ENCODE measurements at regions not wholly inside any gene's neighbourhood (a gene's known extent, or its start where the extent isn't known, plus 50 kb on each side); places are given as distances from the start of the nearest gene placed in this dataset.

DNA sequence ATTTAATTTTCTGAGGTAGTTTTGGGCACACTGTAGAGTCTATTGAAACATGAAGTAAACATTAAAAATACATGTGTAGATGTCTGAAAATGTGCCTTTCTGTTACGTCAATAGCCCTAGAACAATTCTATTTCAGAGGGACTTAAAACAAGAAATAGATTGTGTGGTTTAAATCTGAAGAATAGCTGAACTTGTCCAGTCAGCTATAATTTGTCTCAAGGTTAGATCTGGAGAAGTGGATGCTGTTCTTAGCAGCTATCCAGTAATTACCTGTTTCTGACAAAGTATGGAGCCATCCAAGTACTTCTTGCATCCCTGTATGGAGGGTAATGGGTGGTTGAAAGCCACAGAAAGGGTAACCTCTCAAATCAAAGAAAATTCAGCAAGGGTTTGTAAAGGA, 92.8 kb downstream of the SEPTIN7 start:
- no peak overlapping the region for H2BK5ac ChIP-seq (ENCODE audit: low read length)
- no peak overlapping the region for H3K14ac ChIP-seq (ENCODE audit: low read length)
- no peak overlapping the region for H3K18ac ChIP-seq (ENCODE audit: low read length)
- H4K91ac ChIP-seq (ENCODE audit: low read depth, low read length, poor library complexity) = no peak overlapping the region
- no peak overlapping the region for H3K4me3 ChIP-seq (ENCODE audit: low read length in 2 of 2)
- H3K36me3 ChIP-seq (replicated peaks in 1 of 2; ENCODE audit: control insufficient read depth in 2 of 2, insufficient read depth in 2 of 2, low read length in 2 of 2) = peaks cover 3 to 83% of the 10 kb centered on the region in 2 donors
- no peak overlapping the region for H3K9ac ChIP-seq (ENCODE audit: low read depth, low read length, poor library complexity)
- no peak overlapping the region for H2AK5ac ChIP-seq (ENCODE audit: low read depth, low read length)
- no peak overlapping the region for H4K8ac ChIP-seq (ENCODE audit: low read depth, low read length)
- no CpG with 5 or more reads among the region's 1 CpG for whole genome bisulfite sequencing, 2 donors (ENCODE audit: extremely low coverage in 2 of 2, insufficient read length in 2 of 2, insufficient replicate concordance in 1 of 2)
- peaks cover 0 to 5% of the 10 kb centered on the region in 2 donors for H3K9me3 ChIP-seq (replicated peaks in 1 of 2; ENCODE audit: control insufficient read depth in 2 of 2, insufficient read depth in 1 of 2, low read depth in 1 of 2, low read length in 2 of 2)
- H3K79me1 ChIP-seq (ENCODE audit: low read depth, low read length) = no peaks in the 10 kb centered on the region
- no peak overlapping the region for H2BK12ac ChIP-seq (ENCODE audit: low read length)
- no peaks in the 10 kb centered on the region for H3K4me1 ChIP-seq (ENCODE audit: control insufficient read depth in 2 of 2, insufficient read depth in 1 of 2, low read depth in 1 of 2, low read length in 2 of 2)
- H3K23ac ChIP-seq (ENCODE audit: low read depth, low read length, poor library complexity) = no peak overlapping the region
- H2AFZ ChIP-seq (ENCODE audit: low read length) = no peak overlapping the region
- no peak overlapping the region for H2BK120ac ChIP-seq (ENCODE audit: low read depth, low read length)
- H2BK15ac ChIP-seq (ENCODE audit: low read length) = no peak overlapping the region
- H3K4me2 ChIP-seq (ENCODE audit: insufficient read depth, low read length, poor library complexity, severe bottlenecking) = no peak overlapping the region
- H3K27ac ChIP-seq (replicated peaks; ENCODE audit: low read length) = no peak overlapping the region
- H3K4ac ChIP-seq (ENCODE audit: low read length) = no peak overlapping the region
- no peak for DNase-seq (ENCODE audit: low spot score)
- no peaks in the 10 kb centered on the region for H3K27me3 ChIP-seq (ENCODE audit: control insufficient read depth in 3 of 3, insufficient read depth in 3 of 3, low read depth in 1 of 3, low read length in 3 of 3)

DNA sequence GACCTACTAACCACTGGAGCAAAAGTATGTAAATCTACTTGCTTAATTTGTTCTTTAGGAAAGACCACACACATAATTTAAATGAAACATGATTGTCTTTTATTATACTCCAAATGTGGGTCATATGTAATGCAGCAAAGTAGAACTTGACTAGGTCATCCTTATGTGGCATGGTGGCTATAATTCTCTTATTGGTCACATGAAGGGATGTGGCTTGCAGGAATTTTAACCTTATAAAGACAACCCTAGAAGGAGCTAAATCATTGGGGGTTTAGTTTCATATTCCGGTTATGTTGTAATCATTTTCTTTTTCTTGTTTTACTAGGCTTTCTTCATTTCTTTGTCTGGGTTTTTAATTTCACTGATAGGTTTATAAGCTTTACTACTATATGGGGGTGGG, 93.9 kb downstream of the SEPTIN7 start:
- Histone ChIP-seq H3K4me1 (ENCODE audit: control insufficient read depth in 2 of 2, insufficient read depth in 1 of 2, low read depth in 1 of 2, low read length in 2 of 2) (no peaks in the 10 kb centered on the region), H3K14ac (ENCODE audit: low read length) (no peak overlapping the region), H3K9me3 (replicated peaks in 1 of 2; ENCODE audit: control insufficient read depth in 2 of 2, insufficient read depth in 1 of 2, low read depth in 1 of 2, low read length in 2 of 2) (peaks cover 0 to 5% of the 10 kb centered on the region in 2 donors), H3K36me3 (replicated peaks in 1 of 2; ENCODE audit: control insufficient read depth in 2 of 2, insufficient read depth in 2 of 2, low read length in 2 of 2) (peaks cover 0 to 83% of the 10 kb centered on the region in 2 donors), H3K4me3 (ENCODE audit: low read length in 2 of 2) (no peak overlapping the region), H3K9ac (ENCODE audit: low read depth, low read length, poor library complexity) (no peak overlapping the region), H3K27me3 (ENCODE audit: control insufficient read depth in 3 of 3, insufficient read depth in 3 of 3, low read depth in 1 of 3, low read length in 3 of 3) (no peaks in the 10 kb centered on the region), H2BK120ac (ENCODE audit: low read depth, low read length) (no peak overlapping the region), H2AFZ (ENCODE audit: low read length) (no peak overlapping the region), H2BK15ac (ENCODE audit: low read length) (no peak overlapping the region), H2BK5ac (ENCODE audit: low read length) (no peak overlapping the region), H2AK5ac (ENCODE audit: low read depth, low read length) (no peak overlapping the region), H3K79me1 (ENCODE audit: low read depth, low read length) (no peaks in the 10 kb centered on the region), H4K91ac (ENCODE audit: low read depth, low read length, poor library complexity) (no peak overlapping the region), H4K8ac (ENCODE audit: low read depth, low read length) (no peak overlapping the region), H3K4ac (ENCODE audit: low read length) (no peak overlapping the region), H3K23ac (ENCODE audit: low read depth, low read length, poor library complexity) (no peak overlapping the region), H3K27ac (replicated peaks; ENCODE audit: low read length) (no peak overlapping the region), H3K4me2 (ENCODE audit: insufficient read depth, low read length, poor library complexity, severe bottlenecking) (no peak overlapping the region), H2BK12ac (ENCODE audit: low read length) (no peak overlapping the region), H3K18ac (ENCODE audit: low read length) (no peak overlapping the region)
- no CpG with 5 or more reads among the region's 1 CpG for WGBS, 2 donors (ENCODE audit: extremely low coverage in 2 of 2, insufficient read length in 2 of 2, insufficient replicate concordance in 1 of 2)
- DNase-seq (ENCODE audit: low spot score) = no peak

DNA sequence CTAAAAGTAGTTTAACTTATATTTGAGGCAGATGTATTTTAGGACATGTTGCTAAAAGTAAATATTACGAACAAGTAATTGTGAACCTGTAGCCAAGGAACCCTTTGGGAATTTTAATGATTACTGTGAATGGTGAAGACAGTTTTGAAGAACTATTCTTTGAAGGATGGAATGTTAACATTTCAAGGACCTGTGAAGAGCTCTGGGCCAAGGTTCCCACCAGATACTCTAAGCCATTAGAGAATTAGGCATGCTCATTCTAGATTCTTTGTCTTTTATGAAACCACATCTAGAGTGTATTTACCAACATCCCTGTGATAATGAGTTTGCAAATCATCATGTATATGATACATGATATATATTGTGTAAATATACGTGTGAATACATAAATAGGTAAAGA, 99.8 kb downstream of the SEPTIN7 start:
- H3K9me3 ChIP-seq (replicated peaks in 1 of 2; ENCODE audit: control insufficient read depth in 2 of 2, insufficient read depth in 1 of 2, low read depth in 1 of 2, low read length in 2 of 2) = peaks cover 0 to 2% of the 10 kb centered on the region in 2 donors
- no peak overlapping the region for H3K4ac ChIP-seq (ENCODE audit: low read length)
- H3K23ac ChIP-seq (ENCODE audit: low read depth, low read length, poor library complexity) = no peak overlapping the region
- H3K27me3 ChIP-seq (ENCODE audit: control insufficient read depth in 3 of 3, insufficient read depth in 3 of 3, low read depth in 1 of 3, low read length in 3 of 3) = no peaks in the 10 kb centered on the region
- H2BK120ac ChIP-seq (ENCODE audit: low read depth, low read length) = no peak overlapping the region
- no peak overlapping the region for H3K14ac ChIP-seq (ENCODE audit: low read length)
- H3K18ac ChIP-seq (ENCODE audit: low read length) = no peak overlapping the region
- H3K4me3 ChIP-seq (ENCODE audit: low read length in 2 of 2) = no peak overlapping the region
- H4K8ac ChIP-seq (ENCODE audit: low read depth, low read length) = no peak overlapping the region
- no peak overlapping the region for H3K9ac ChIP-seq (ENCODE audit: low read depth, low read length, poor library complexity)
- no peak overlapping the region for H4K91ac ChIP-seq (ENCODE audit: low read depth, low read length, poor library complexity)
- H2BK12ac ChIP-seq (ENCODE audit: low read length) = no peak overlapping the region
- WGBS, 2 donors (ENCODE audit: extremely low coverage in 2 of 2, insufficient read length in 2 of 2, insufficient replicate concordance in 1 of 2) = no CpG with 5 or more reads among the region's 2 CpGs
- no peak overlapping the region for H3K4me2 ChIP-seq (ENCODE audit: insufficient read depth, low read length, poor library complexity, severe bottlenecking)
- H3K4me1 ChIP-seq (ENCODE audit: control insufficient read depth in 2 of 2, insufficient read depth in 1 of 2, low read depth in 1 of 2, low read length in 2 of 2) = no peaks in the 10 kb centered on the region
- no peak overlapping the region for H2AFZ ChIP-seq (ENCODE audit: low read length)
- no peak overlapping the region for H2BK15ac ChIP-seq (ENCODE audit: low read length)
- H2BK5ac ChIP-seq (ENCODE audit: low read length) = no peak overlapping the region
- no peak overlapping the region for H3K27ac ChIP-seq (replicated peaks; ENCODE audit: low read length)
- no peak overlapping the region for H2AK5ac ChIP-seq (ENCODE audit: low read depth, low read length)
- H3K36me3 ChIP-seq (replicated peaks in 1 of 2; ENCODE audit: control insufficient read depth in 2 of 2, insufficient read depth in 2 of 2, low read length in 2 of 2) = peaks cover 2 to 97% of the 10 kb centered on the region in 2 donors
- DNase-seq (ENCODE audit: low spot score) = no peak
- H3K79me1 ChIP-seq (ENCODE audit: low read depth, low read length) = no peaks in the 10 kb centered on the region

GRCh38 chr7:35905555-35905954, 104.7 kb downstream of the SEPTIN7 start:
- Histone ChIP-seq H2AFZ (ENCODE audit: low read length) (no peak overlapping the region), H4K8ac (ENCODE audit: low read depth, low read length) (no peak overlapping the region), H2AK5ac (ENCODE audit: low read depth, low read length) (no peak overlapping the region), H4K91ac (ENCODE audit: low read depth, low read length, poor library complexity) (no peak overlapping the region), H3K79me1 (ENCODE audit: low read depth, low read length) (no peaks in the 10 kb centered on the region), H3K4me2 (ENCODE audit: insufficient read depth, low read length, poor library complexity, severe bottlenecking) (no peak overlapping the region), H3K4me1 (ENCODE audit: control insufficient read depth in 2 of 2, insufficient read depth in 1 of 2, low read depth in 1 of 2, low read length in 2 of 2) (peaks cover 2 to 5% of the 10 kb centered on the region in 2 donors), H3K27me3 (ENCODE audit: control insufficient read depth in 3 of 3, insufficient read depth in 3 of 3, low read depth in 1 of 3, low read length in 3 of 3) (no peaks in the 10 kb centered on the region), H3K14ac (ENCODE audit: low read length) (no peak overlapping the region), H3K9ac (ENCODE audit: low read depth, low read length, poor library complexity) (no peak overlapping the region), H3K23ac (ENCODE audit: low read depth, low read length, poor library complexity) (no peak overlapping the region), H3K9me3 (replicated peaks in 1 of 2; ENCODE audit: control insufficient read depth in 2 of 2, insufficient read depth in 1 of 2, low read depth in 1 of 2, low read length in 2 of 2) (no peaks in the 10 kb centered on the region), H3K36me3 (replicated peaks in 1 of 2; ENCODE audit: control insufficient read depth in 2 of 2, insufficient read depth in 2 of 2, low read length in 2 of 2) (peaks cover 0 to 54% of the 10 kb centered on the region in 2 donors), H3K27ac (replicated peaks; ENCODE audit: low read length) (no peak overlapping the region), H3K4ac (ENCODE audit: low read length) (no peak overlapping the region), H3K4me3 (ENCODE audit: low read length in 2 of 2) (no peak overlapping the region), H2BK15ac (ENCODE audit: low read length) (no peak overlapping the region), H2BK5ac (ENCODE audit: low read length) (no peak overlapping the region), H3K18ac (ENCODE audit: low read length) (no peak overlapping the region), H2BK12ac (ENCODE audit: low read length) (no peak overlapping the region), H2BK120ac (ENCODE audit: low read depth, low read length) (no peak overlapping the region)
- DNase-seq (ENCODE audit: low spot score) = no peak
- no CpG with 5 or more reads among the region's 5 CpGs for WGBS, 2 donors (ENCODE audit: extremely low coverage in 2 of 2, insufficient read length in 2 of 2, insufficient replicate concordance in 1 of 2)
